GM23338 (cell line): ENCODE measurements at regions not wholly inside any gene's neighbourhood (a gene's known extent, or its start where the extent isn't known, plus 50 kb on each side); places are given as distances from the start of the nearest gene placed in this dataset.

ENCODE experiments used
- ATAC-seq: fragments of 200-7000 bp; cut with Tn5 transposase; 3 replicates; pipeline ENCODE4 v1.9.1; 2020
- DNase-seq: peaks from one replicate; pipeline ENCODE4 v3.0.0-alpha.2; 2015; ENCODE audit warnings: low spot score
- H2AFZ ChIP-seq: fragments of 200-600 bp; sonication (generic); 2 replicates; pipeline ENCODE4 v1.8.0; 2016; ENCODE audit warnings: antibody characterized with exemption, mild to moderate bottlenecking, moderate library complexity
- H3F3A ChIP-seq: fragments of 200-600 bp; sonication (generic); replicated peaks from 2 replicates; pipeline ENCODE4 v1.8.0; 2017; ENCODE audit warnings: antibody characterized with exemption, mixed run types, low read depth
- H3K27ac ChIP-seq: fragments of 200-600 bp; sonication (generic); 2 replicates; pipeline ENCODE4 v1.6.1; 2016; ENCODE audit warnings: low read depth
- H3K27me3 ChIP-seq: fragments of 200-600 bp; sonication (generic); 2 replicates; pipeline ENCODE4 v1.8.0; 2016; ENCODE audit warnings: mild to moderate bottlenecking, mixed run types, moderate library complexity; ENCODE audit not compliant: insufficient read depth
- H3K36me3 ChIP-seq: fragments of 200-600 bp; sonication (generic); 2 replicates; pipeline ENCODE4 v1.8.0; 2016; ENCODE audit warnings: mild to moderate bottlenecking; ENCODE audit not compliant: insufficient read depth
- H3K4me1 ChIP-seq: fragments of 200-600 bp; sonication (generic); 2 replicates; pipeline ENCODE4 v1.8.0; 2016; ENCODE audit warnings: mild to moderate bottlenecking, moderate library complexity; ENCODE audit not compliant: insufficient read depth
- H3K4me2 ChIP-seq: fragments of 200-600 bp; sonication (generic); 2 replicates; pipeline ENCODE4 v1.7.1; 2017; ENCODE audit warnings: mixed run types
- H3K4me3 ChIP-seq: fragments of 200-600 bp; sonication (generic); 2 replicates; pipeline ENCODE4 v1.6.1; 2016; ENCODE audit warnings: mixed run types
- H3K79me2 ChIP-seq: fragments of 200-600 bp; sonication (generic); replicated peaks from 2 replicates; pipeline ENCODE4 v1.8.0; 2017; ENCODE audit warnings: mild to moderate bottlenecking; ENCODE audit not compliant: insufficient read depth
- H3K9me2 ChIP-seq: fragments of 200-600 bp; sonication (generic); 2 replicates; pipeline ENCODE4 v1.8.0; 2017; ENCODE audit not compliant: insufficient read depth
- H4K20me1 ChIP-seq: fragments of 200-600 bp; sonication (generic); replicated peaks from 2 replicates; pipeline ENCODE4 v1.8.0; 2017; ENCODE audit warnings: mild to moderate bottlenecking; ENCODE audit not compliant: insufficient read depth
- H3K27ac Mint-ChIP-seq: 2 replicates; pipeline ENCODE4 v1.8.0; 2020; ENCODE audit warnings: inconsistent platforms, mild to moderate bottlenecking, moderate library complexity, mixed read lengths
- H3K27me3 Mint-ChIP-seq: 3 replicates; pipeline ENCODE4 v1.8.0; 2022; ENCODE audit warnings: low read depth, mild to moderate bottlenecking, moderate library complexity, mixed read lengths, inconsistent platforms; ENCODE audit not compliant: insufficient read depth, poor library complexity
- H3K36me3 Mint-ChIP-seq: 3 replicates; pipeline ENCODE4 v1.8.0; 2021; ENCODE audit warnings: low read depth, mild to moderate bottlenecking, inconsistent platforms, moderate library complexity, mixed read lengths
- H3K4me1 Mint-ChIP-seq: 3 replicates; pipeline ENCODE4 v1.8.0; 2020; ENCODE audit warnings: mild to moderate bottlenecking, inconsistent platforms, mixed read lengths
- H3K4me3 Mint-ChIP-seq: 3 replicates; pipeline ENCODE4 v1.8.0; 2021; ENCODE audit warnings: moderate library complexity, mild to moderate bottlenecking, inconsistent platforms, mixed read lengths
- H3K9me3 Mint-ChIP-seq: 3 replicates; pipeline ENCODE4 v1.8.0; 2020; ENCODE audit warnings: moderate library complexity, mild to moderate bottlenecking, inconsistent platforms, mixed read lengths
- CREB1 ChIP-seq: fragments of 250-450 bp; sonication (Bioruptor Pico); IDR thresholded peaks from 2 replicates; pipeline ENCODE4 v1.5.0; 2020; ENCODE audit warnings: low read depth, mild to moderate bottlenecking, moderate library complexity
- ETS1 ChIP-seq: IDR thresholded peaks from 2 replicates; pipeline ENCODE4 v1.6.1; 2016; ENCODE audit warnings: antibody characterized with exemption
- EZH2 ChIP-seq: fragments of 200-600 bp; sonication (generic); IDR thresholded peaks from one replicate; pipeline ENCODE4 v1.8.0; 2017; ENCODE audit warnings: antibody characterized with exemption, mild to moderate bottlenecking, low read depth; ENCODE audit not compliant: unreplicated experiment
- JUNB ChIP-seq: IDR thresholded peaks from one replicate; pipeline ENCODE4 v1.6.1; 2016; ENCODE audit warnings: antibody characterized with exemption; ENCODE audit not compliant: unreplicated experiment
- NANOG ChIP-seq: IDR thresholded peaks from 2 replicates; pipeline ENCODE4 v1.6.1; 2016; ENCODE audit warnings: antibody characterized with exemption, borderline replicate concordance
- POLR2AphosphoS5 ChIP-seq: IDR thresholded peaks from 2 replicates; pipeline ENCODE4 v1.6.1; 2016; ENCODE audit warnings: antibody characterized with exemption, low read depth
- REST ChIP-seq: IDR thresholded peaks from one replicate; pipeline ENCODE4 v1.6.1; 2018; ENCODE audit warnings: antibody characterized with exemption; ENCODE audit not compliant: unreplicated experiment
- STAT1 ChIP-seq: IDR thresholded peaks from one replicate; pipeline ENCODE4 v1.6.1; 2016; ENCODE audit warnings: antibody characterized with exemption; ENCODE audit not compliant: unreplicated experiment
- ZNF114 ChIP-seq: fragments of 250-450 bp; sonication (Bioruptor Pico); IDR thresholded peaks from 2 replicates; pipeline ENCODE4 v1.5.0; 2020; ENCODE audit warnings: mild to moderate bottlenecking, moderate library complexity
- ZNF331 ChIP-seq: fragments of 250-450 bp; sonication (Bioruptor Pico); IDR thresholded peaks from 2 replicates; pipeline ENCODE4 v1.5.0; 2020; ENCODE audit warnings: low read depth, mild to moderate bottlenecking, moderate library complexity
- ZNF462 ChIP-seq: fragments of 250-450 bp; sonication (Bioruptor Pico); IDR thresholded peaks from 2 replicates; pipeline ENCODE4 v1.5.0; 2020; ENCODE audit warnings: mild to moderate bottlenecking, moderate library complexity

- ATAC-seq (no peak), DNase-seq (no peak)
- no peak overlapping the region for H2AFZ ChIP-seq
- Mint-ChIP-seq H3K36me3 (no peaks in the 10 kb centered on the region), H3K9me3 (no peaks in the 10 kb centered on the region), H3K4me1 (peaks cover 18% of the 10 kb centered on the region), H3K27me3 (peaks cover 9% of the 10 kb centered on the region), H3K27ac (no peak overlapping the region), H3K4me3 (no peak overlapping the region)
- H3K4me2 ChIP-seq, result no peak overlapping the region
- no peak overlapping the region for H3K4me3 ChIP-seq
- no peaks in the 10 kb centered on the region for H3K9me2 ChIP-seq
- H3F3A ChIP-seq, result 0 out of 2 replicates have a peak, but pooled peaks cover 4% of the 10 kb centered on the region
- TF ChIP-seq POLR2AphosphoS5 (no peak), JUNB (no peak), ZNF331 (CRISPR knock-in tag) (no peak), ETS1 (no peak), CREB1 (CRISPR knock-in tag) (no peak), ZNF114 (CRISPR knock-in tag) (no peak), EZH2 (no peak), STAT1 (no peak), NANOG (no peak)
- no peaks in the 10 kb centered on the region for H3K79me2 ChIP-seq
- peaks cover 30% of the 10 kb centered on the region for H3K4me1 ChIP-seq
- H3K36me3 ChIP-seq, result no peaks in the 10 kb centered on the region
- no peaks in the 10 kb centered on the region for H4K20me1 ChIP-seq
- no peaks in the 10 kb centered on the region for H3K27me3 ChIP-seq
- no peak overlapping the region for H3K27ac ChIP-seq
Measured at GRCh38 chr15:96540283-96540682, 209.8 kb downstream of the NR2F2 start.

- Mint-ChIP-seq H3K9me3 (no peaks in the 10 kb centered on the region), H3K4me1 (peaks cover 15% of the 10 kb centered on the region), H3K27ac (no peak overlapping the region), H3K36me3 (no peaks in the 10 kb centered on the region), H3K27me3 (peaks cover 9% of the 10 kb centered on the region), H3K4me3 (no peak overlapping the region)
- H3K9me2 ChIP-seq, result no peaks in the 10 kb centered on the region
- H3K27ac ChIP-seq, result no peak overlapping the region
- peaks cover 29% of the 10 kb centered on the region for H3K4me1 ChIP-seq
- H4K20me1 ChIP-seq, result no peaks in the 10 kb centered on the region
- no peaks in the 10 kb centered on the region for H3K79me2 ChIP-seq
- no peaks in the 10 kb centered on the region for H3K27me3 ChIP-seq
- no peaks in the 10 kb centered on the region for H3K36me3 ChIP-seq
- H3K4me3 ChIP-seq, result no peak overlapping the region
- 0 out of 2 replicates have a peak, but pooled peaks cover 4% of the 10 kb centered on the region for H3F3A ChIP-seq
- no peak for ATAC-seq
- H3K4me2 ChIP-seq, result no peak overlapping the region
- DNase-seq, result no peak
- H2AFZ ChIP-seq, result no peak overlapping the region
- no peak for TF ChIP-seq ZNF114 (CRISPR knock-in tag)
- TF ChIP-seq REST, result no peak
- no peak for TF ChIP-seq ZNF331 (CRISPR knock-in tag)
- TF ChIP-seq POLR2AphosphoS5, result no peak
- TF ChIP-seq ZNF462 (CRISPR knock-in tag), result no peak
Measured at GRCh38 chr15:96542130-96542770, 211.8 kb downstream of the NR2F2 start.
